Activated CD8-positive, alpha-beta memory T cell treated with anti-CD3 and anti-CD28 coated beads for 36 hours (primary cell): ENCODE measurements at regions not wholly inside any gene's neighbourhood (a gene's known extent, or its start where the extent isn't known, plus 50 kb on each side); places are given as distances from the start of the nearest gene placed in this dataset.
"Not testable (repeated sequence)": the region's sequence is repeated elsewhere in the genome, so short reads cannot be mapped to it uniquely, and the experiment has no call there.

Experiments
- CTCF ChIA-PET: fragments of 350-600 bp; sonication (Branson Sonifier 250); formaldehyde crosslinking; loops from one replicate; lab custom pipeline; 2021; ENCODE audit warnings: antibody characterized with exemption; lab: Charles Lee
- POLR2A ChIA-PET: fragments of 350-600 bp; sonication (Branson Sonifier 250); formaldehyde crosslinking; loops from one replicate; lab custom pipeline; 2021; ENCODE audit warnings: antibody characterized with exemption; lab: Charles Lee

GRCh38 chr14:56002342-56002741 lies 115.9 kb upstream of the PELI2 start:
- ChIA-PET POLR2A (no interaction called here), CTCF (interaction anchor here (0.7 kb wide), 1 partner anchor 843 kb away, joined by 4 read pairs; no protein-coding TSS in a partner anchor)

GRCh38 chr14:56002876-56003625 lies 115.2 kb upstream of the PELI2 start:
- CTCF ChIA-PET = no interaction called here
- POLR2A ChIA-PET = no interaction called here

DNA sequence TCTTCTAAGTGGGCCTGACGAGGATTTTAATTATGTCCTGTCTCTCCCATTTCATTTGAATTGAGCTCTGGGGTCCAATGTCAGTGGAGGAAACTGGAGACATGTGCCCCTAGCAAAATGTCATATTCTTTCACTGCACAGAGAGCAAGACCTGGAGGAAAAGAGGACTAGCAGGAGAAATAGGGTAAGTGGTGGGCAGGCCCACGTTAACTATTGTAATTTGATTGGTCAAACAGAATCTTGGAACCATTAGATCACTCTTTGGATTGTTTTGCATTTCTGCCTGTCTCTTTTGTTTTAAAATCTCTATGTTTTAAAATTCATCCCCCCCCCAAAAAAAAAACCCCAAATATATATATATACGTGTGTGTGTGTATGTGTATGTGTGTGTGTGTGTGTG lies 113.9 kb upstream of the PELI2 start:
- CTCF ChIA-PET = no interaction called here

GRCh38 chr14:56004786-56005185 lies 113.4 kb upstream of the PELI2 start:
- CTCF ChIA-PET = no interaction called here

More for the DNA sequence above, 113.9 kb upstream of the PELI2 start:
- POLR2A ChIA-PET = no interaction called here

GRCh38 chr14:56005191-56006053 lies 112.8 kb upstream of the PELI2 start:
- POLR2A ChIA-PET = no interaction called here
- CTCF ChIA-PET = no interaction called here

More at GRCh38 chr14:56004786-56005185, 113.4 kb upstream of the PELI2 start:
- POLR2A ChIA-PET = no interaction called here

DNA sequence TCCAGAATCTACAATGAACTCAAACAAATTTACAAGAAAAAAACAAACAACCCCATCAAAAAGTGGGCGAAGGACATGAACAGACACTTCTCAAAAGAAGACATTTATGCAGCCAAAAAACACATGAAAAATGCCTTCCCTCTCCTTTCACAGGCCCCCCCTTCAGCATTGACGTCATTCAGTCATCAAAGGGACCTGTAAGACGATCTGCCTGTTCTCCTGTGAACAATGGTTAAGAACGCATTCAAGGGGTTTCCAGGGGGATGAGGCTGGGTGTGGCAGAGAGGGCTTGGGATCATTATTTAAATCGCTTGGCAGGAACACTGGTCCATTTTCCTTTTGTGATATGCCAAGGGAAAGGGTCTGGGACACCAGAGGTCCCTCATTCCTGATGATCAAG lies 110.7 kb upstream of the PELI2 start:
- POLR2A ChIA-PET, CTCF ChIA-PET: not testable (repeated sequence)

- POLR2A ChIA-PET = no interaction called here
- CTCF ChIA-PET = no interaction called here
Observed at GRCh38 chr14:56008150-56008549, 110.1 kb upstream of the PELI2 start.

GRCh38 chr14:56008661-56009060 lies 109.5 kb upstream of the PELI2 start:
- POLR2A ChIA-PET, CTCF ChIA-PET: not testable (repeated sequence)

DNA sequence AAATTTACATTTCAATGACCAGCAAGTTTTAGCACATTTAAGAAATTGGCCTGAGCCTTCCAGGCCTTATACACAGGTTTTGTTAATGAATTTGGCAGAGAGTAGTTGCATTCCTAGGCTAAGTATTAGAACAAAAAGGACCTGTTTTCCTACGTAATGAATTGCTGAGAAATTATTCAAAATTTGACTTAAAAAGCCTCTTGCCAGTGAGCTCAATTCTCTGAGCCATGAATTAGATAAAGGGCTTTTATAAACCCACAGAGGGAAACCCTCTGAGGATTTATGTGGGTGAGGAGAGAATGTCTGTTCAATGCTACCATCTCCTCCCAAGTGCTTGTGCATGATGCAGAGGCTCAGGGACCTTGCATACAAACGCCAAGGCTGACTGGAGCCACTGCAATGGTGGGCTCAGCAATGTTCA lies 94.5 kb upstream of the PELI2 start:
- POLR2A ChIA-PET = no interaction called here
- CTCF ChIA-PET = no interaction called here

GRCh38 chr14:56025191-56025590 lies 93.0 kb upstream of the PELI2 start:
- ChIA-PET POLR2A (no interaction called here), CTCF (no interaction called here)

DNA sequence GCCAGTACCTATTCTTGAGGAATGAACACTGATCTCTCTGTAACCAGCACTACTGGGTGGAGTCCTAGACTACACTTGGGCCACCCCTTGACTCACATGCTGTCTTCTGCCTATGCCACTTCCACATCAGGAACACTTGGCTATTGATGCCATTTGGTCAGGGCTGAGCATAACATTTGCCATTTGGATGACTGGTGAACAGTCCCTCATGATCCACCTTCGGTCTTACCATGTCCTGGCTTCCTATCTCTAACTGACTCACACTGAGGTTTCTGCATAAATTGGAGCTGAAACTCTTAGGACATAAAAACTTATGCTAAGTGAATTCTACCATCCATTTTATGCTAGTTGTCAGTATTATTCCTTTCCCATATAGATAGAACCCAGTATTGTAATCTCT lies 91.7 kb upstream of the PELI2 start:
- ChIA-PET CTCF (no interaction called here), POLR2A (no interaction called here)

DNA sequence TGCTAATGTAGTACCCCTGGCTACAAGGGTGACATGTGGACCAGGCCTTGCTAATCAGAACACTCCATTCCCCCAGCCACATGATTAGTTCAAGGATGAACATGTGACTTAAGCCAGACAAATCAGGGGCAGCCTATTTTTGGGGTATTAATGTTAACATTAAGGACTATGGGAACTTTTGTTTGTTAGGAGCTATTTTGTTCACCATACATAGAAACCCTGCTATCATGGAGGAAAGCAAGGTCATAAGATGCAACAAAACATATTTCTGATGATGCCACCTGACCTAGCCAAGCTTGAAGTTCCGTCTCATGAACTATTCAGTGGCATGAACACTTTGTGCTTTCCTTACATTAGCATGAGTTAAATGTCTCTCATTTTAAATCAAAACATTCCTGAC lies 90.8 kb upstream of the PELI2 start:
- CTCF ChIA-PET = no interaction called here
- POLR2A ChIA-PET = no interaction called here

DNA sequence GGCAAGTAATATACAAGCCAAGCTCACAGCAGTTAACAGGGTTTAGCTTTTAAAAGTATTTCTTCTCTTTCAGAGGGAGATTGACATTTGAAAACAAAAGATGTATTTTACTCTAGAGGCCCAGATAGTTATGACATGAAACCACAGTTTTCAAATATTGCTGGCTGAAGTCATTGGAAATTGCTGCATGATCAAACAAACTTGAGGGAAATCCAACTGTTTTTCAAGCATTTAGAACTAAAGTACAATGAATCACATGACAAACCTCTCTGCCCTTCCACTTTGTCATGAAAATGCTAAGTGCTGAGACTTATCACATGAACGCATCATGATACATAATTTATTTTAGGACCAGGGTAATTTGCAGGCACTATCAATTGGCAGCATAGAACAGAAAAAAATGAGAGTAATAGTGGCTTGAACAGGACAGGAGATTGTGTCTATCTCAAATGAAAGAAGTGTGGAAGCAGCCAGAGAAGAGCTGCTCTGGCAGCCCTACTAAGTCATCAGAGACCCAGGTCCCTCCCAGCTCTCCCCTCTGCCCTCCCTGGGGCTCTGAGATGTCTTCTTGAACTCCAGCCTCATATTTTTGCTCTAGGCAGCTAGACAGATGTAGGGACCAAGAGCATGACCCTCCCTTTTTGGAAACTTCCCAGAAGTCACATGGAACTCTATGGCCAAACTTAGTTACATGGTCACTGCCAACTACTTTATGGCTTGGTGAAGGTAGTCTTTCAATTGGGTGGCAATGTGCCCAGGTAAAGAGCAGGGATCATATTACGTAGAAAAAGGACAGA lies 90.1 kb upstream of the PELI2 start:
- ChIA-PET POLR2A (no interaction called here), CTCF (no interaction called here)

- CTCF ChIA-PET = interaction anchor here (0.7 kb wide), 1 partner anchor 14 kb away, joined by 3 read pairs; no protein-coding TSS in a partner anchor
- POLR2A ChIA-PET = no interaction called here
Observed at GRCh38 chr14:56036353-56036752, 81.9 kb upstream of the PELI2 start.

DNA sequence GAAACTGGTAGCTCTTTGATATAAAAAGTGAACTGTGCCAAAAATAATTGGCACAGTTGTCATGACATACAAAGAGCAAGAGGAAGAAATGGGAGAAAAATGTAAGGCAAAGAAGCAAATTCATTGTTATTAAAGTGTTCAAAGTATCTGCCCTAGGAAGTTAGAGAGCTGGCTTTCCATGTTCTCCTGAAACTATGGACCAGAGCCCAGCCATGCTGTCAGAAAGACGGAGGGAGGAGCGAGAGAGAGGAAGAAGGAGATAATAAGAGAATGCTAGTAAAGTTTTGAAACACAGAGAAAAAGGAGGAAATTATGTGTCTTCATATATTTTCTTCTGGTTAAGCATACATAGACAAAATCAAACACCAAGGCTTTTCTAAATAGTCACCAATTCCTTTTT lies 78.1 kb upstream of the PELI2 start:
- POLR2A ChIA-PET = no interaction called here
- CTCF ChIA-PET = no interaction called here

DNA sequence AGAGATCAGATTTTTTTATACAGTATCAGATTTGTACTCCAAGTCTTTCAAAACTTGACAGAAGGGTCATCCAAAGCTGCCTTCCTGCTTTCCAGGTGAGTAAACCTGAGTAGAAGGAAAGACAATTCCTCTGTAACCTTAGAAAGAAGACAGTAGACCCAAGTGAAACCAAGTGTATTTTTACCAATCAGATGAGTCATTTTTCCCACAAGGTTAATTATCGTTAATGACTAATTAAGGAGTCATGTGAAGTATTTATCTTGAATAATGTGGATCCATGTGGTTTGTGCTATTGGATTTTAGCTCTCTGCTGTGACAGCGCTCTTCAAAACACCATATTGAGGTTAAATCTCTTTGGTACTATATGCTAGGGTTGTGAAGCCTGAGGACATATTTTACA lies 74.0 kb upstream of the PELI2 start:
- POLR2A ChIA-PET = no interaction called here

GRCh38 chr14:56046546-56046945 lies 71.7 kb upstream of the PELI2 start:
- ChIA-PET POLR2A (no interaction called here), CTCF (no interaction called here)

More for the DNA sequence above, 74.0 kb upstream of the PELI2 start:
- CTCF ChIA-PET = no interaction called here

DNA sequence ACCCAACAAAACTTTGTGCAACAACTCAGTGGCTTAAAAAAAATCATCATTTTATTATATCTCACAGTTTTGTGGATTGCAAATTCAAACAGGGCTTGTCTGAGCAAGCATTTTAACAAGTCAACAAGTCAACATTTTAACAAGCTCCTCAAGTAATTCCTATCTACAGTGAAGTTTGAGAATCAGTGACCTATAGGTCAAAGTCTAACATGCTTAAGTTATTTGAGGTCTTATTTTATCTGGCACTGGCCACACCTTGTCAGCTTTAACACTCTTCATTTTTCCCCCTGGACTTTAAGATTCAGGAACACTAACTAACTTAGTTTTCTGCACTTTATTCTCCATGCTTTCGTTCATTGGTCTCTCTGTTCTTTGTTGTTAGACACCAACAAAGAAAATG lies 71.2 kb upstream of the PELI2 start:
- CTCF ChIA-PET = no interaction called here
- POLR2A ChIA-PET = no interaction called here

- CTCF ChIA-PET = interaction anchor here (0.7 kb wide), 1 partner anchor 13 kb away, joined by 3 read pairs; no protein-coding TSS in a partner anchor
- POLR2A ChIA-PET = no interaction called here
Observed at GRCh38 chr14:56049536-56049935, 68.7 kb upstream of the PELI2 start.

DNA sequence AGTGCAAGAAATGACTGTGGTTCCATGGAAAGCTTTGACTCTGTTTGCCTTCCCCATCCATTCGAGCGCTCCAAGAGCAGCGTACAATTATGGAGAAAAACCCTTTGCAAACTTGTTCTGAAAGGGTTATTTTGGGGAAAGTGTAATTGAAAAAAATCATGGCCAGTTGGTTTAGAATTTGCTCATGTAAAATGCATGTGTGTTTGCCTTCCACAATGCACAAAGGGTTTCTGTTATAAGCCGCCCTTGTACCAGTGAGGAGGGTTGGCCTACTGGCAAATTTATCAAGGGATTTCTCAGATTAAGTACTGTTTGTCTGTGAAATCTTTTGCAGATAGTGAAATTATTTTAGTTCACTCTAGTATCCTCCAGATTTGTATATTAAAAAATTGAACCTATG lies 62.7 kb upstream of the PELI2 start:
- POLR2A ChIA-PET = no interaction called here

More for the DNA sequence above, 62.7 kb upstream of the PELI2 start:
- CTCF ChIA-PET = no interaction called here
